HG02798 (cell line): ENCODE measurements at regions not wholly inside any gene's neighbourhood (a gene's known extent, or its start where the extent isn't known, plus 50 kb on each side); places are given as distances from the start of the nearest gene placed in this dataset.
A peak's percentile ranks its signal among the peaks of the same experiment; 100 is the strongest.

Experiments used
- ATAC-seq: cut with Tn5 transposase; IDR thresholded peaks from one replicate; pipeline ENCODE4 v1.9.1; 2021; ENCODE audit warnings: mild to moderate bottlenecking; ENCODE audit not compliant: unreplicated experiment, poor library complexity

- no peak for ATAC-seq
These were observed 335.5 kb upstream of the CBLB start for GRCh38 chr3:106204160-106204868.

- ATAC-seq = peak; percentile 77
These were observed 337.3 kb upstream of the CBLB start for GRCh38 chr3:106206146-106206545.

DNA sequence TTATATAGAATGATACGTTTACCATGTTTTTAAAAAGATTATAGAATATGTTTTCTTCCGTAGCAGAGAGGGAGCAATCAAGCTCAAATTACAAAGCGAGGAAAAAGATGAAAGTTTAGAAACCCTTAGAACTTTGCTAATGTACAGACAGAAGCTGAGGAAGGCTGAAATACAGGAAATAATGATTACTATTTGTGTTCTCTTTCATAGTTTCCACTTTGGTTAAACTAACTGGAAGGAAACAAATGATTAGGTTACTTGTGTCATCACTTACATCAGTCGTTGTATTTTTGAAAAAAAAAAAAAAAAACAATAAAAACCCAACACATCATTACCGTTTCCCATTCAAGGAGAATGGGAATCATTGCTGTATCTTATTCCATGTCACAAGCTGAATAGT, 337.8 kb upstream of the CBLB start:
- ATAC-seq = no peak

- no peak for ATAC-seq
These were observed 339.4 kb upstream of the CBLB start for GRCh38 chr3:106208251-106208650.

- no peak for ATAC-seq
These were observed 340.2 kb upstream of the CBLB start for GRCh38 chr3:106208967-106209366.

DNA sequence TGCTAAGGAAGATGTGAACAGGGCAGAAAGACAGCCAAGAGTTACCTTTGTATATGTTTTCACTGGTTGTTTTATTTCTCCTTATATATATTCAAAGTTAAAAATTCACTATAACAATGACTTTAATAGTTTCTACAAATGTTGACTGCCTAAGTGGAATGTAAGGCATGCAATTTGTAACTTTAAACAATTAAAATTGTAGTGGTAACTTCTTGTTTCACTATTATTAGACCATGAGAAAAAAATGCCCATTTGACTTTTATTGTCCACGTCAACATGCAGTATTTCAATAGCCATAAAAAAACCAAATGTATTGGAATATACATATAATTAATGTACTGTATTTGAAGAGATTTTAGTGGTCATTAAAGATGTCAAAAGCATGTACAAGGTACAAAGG, 340.7 kb upstream of the CBLB start:
- ATAC-seq = no peak

DNA sequence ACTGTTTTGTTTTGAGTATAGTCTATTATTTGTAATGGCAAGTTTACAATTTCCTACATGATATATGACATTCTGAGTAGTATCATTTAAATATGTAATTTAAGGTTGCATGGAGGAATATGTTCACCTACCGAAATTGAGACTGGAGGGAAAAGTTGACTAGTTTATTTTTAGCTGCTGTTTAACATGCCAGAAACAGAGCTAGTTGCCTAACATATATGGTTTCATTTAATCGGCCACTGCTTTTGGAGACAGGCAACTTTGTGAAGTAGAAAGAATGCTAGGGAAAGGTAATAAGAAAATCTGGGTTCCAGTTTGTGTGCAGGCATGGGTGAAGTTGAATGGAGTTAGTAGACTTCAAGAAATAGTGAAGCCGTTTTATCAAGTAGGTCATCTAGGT, 342.1 kb upstream of the CBLB start:
- no peak for ATAC-seq

GRCh38 chr3:106212665-106213222, 343.9 kb upstream of the CBLB start:
- no peak for ATAC-seq

DNA sequence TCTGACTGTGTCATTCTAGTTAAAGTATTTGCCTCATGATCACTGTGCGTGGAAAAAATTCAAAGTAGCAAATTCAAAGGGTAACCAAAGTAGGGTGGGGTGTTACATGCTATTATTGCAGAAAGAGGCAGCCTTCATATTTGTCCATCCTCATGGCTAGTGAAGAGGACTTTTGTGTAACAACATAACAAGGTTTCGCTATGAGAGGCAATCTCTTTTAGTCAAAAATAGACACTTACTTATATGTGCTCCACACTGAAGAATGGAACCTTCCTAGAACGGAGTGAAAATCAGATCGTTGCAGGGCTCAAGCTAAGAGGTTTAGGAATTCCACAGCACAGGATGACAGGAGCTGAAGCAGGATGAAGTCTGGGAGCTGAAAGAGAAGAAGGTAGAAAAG, 345.1 kb upstream of the CBLB start:
- ATAC-seq = no peak

DNA sequence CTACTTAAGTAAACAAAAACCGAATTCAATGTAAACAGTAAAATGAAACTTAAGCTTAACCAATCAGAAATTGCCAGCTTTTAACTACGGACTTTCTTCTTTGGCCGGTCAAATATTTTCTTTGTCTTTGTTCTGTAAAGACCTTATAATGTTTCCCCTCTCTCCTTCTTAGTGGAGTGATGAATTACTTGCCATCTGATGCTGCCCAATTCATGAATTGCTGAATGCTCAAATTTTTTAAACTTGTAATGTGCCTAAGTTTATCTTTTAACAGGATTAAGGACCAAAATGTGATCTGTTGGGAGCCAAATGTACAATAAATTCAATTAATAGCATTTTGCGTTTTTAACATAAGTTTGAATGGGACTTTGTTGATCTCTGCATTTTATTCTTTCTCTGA, 345.8 kb upstream of the CBLB start:
- ATAC-seq = no peak

- no peak for ATAC-seq
These were observed 346.2 kb upstream of the CBLB start for GRCh38 chr3:106215047-106215446.

DNA sequence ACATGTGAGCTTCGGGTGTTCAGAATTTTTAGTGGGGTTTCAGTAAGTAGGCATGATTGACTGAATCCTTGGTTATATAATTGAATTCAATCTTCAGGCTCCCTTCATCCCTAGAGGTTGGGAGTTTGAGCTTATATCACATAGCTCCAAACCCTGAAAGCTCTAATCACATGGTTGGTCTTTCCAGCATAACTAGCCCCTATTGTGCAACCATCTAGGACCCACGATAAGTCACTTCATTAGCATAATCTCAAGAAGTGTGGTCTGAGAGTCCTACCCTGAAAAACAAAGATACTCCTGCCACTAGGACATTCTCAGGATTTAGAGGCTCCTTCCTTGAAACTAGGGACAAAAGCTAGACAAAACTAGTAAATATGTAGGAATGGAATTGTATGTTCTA, 348.9 kb upstream of the CBLB start:
- no peak for ATAC-seq

DNA sequence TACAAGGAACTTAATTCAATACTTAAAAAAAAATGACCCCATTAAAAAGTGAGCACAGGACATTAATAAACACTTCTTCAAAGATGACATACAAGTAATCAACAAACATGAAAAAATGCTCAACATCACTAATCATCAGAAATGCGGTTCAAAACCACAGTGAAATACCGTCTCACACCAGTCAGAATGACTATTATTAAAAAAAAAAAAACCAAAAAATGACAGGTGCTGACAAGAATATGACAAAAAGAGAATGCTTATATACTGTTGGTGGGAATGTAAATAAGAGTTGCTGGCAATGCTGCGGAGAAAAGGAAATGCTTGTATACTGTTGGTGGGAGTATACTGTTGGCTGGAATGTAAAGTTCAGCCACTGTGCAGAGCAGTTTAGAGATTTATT, 358.3 kb upstream of the CBLB start:
- ATAC-seq = no peak

DNA sequence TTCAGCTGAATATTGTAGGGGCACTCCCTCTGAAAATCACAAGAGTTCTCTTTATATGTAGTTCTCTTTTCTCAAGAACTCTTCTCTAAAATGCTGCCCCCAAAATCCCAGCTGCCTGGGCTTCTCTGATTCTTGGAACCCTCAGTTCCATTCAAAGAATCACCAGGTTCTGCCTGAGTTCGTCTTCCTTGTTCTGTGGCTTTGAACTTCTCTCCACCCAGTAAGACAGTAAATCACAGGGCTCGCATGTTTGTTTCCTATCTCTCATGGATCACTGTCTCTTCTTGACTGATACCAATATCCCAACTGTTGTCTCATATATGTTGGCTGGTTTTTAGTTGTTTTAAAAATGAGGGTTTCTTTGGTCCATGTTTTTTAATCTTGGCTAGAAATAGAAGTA, 359.5 kb upstream of the CBLB start:
- ATAC-seq = no peak

DNA sequence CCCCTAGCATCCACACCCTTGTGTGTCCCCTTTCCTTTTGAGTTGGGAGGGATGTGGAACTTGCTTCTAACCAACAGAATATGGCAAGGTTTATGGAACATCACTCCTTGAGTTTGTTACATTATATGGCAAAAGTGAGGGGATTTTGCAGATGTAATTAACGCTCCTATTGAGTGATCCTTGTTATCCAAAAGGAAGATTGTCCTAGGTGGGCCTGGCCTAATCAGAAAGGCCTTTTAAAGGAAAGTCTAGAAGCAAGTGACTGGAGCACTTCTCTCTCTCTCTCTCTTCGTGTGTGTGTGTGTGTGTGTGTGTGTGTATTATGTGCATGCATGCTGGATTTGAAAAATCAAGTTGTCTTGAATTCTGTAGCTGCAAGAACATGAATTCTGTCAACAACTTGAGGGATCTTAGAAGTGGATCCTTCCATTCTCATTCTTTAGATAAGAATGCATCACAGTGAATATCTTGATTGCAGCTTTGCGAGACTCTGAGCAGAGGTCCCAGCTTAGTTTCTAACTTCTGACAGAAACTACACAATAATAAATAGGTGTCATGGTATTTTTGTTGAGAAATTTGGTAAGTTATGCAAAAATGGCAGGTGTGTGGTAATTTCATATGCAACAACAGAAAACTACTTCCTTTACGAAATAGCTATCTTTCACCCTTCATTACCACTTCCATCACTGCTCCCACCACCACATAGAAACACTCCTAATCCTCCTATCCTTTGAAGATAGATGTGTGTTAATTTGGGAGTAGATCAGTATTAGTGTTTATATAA, 360.9 kb upstream of the CBLB start:
- ATAC-seq = no peak

DNA sequence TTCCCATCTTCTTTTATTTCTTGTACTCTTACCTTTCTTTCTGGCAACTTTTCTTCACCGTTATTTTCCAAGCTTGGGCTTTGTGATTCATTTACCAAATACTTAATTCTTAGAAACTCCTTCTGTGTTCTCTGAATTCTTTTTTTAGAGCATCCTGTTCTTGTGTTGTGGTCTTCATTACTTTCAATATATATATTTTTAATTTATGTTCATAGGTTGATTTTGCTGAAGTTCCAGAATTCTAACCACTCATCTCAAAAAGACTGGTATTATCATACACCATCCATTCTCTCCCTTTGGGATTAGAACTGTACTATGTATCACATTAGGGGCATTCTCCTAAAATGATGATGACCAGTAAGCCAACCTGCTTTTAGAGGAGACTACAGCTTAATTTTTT, 362.3 kb upstream of the CBLB start:
- ATAC-seq = no peak

DNA sequence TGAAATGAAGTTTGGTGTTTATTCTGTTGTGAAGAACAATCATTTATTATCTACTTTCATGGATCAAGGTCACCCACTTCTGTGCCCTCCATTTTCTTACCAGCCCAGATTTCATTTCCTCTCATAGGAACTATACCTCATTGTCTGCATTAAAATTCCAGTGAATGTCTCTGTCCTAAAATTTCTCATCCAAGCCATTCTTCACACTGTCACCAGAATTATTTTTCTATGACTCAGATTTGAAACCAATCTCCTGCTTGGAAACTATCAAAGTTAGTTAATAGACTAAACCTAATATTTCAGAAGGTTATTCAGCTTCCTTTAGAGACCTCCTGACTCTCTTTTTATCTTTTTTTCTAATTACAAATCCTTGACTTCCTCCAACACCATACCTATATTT, 364.1 kb upstream of the CBLB start:
- no peak for ATAC-seq

GRCh38 chr3:106239195-106239697, 370.4 kb upstream of the CBLB start:
- no peak for ATAC-seq

DNA sequence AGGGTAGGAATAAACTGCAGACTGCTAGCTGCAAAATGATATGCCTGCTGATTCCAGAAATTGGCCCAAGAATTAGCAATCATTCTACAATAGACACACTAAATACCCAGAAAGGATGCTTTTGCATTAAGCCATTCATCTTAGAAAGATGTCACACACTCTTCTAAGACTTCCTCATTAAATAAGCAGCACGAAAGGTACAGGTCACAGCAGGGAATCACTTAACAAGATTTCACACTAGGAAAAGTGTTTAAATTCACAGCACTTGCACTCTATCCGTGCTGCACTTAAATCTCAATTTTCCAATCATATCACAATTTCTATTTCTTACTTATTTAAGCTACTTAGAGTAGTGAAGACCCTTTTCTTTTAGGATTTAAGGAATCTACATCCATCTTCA, 372.8 kb upstream of the CBLB start:
- no peak for ATAC-seq

DNA sequence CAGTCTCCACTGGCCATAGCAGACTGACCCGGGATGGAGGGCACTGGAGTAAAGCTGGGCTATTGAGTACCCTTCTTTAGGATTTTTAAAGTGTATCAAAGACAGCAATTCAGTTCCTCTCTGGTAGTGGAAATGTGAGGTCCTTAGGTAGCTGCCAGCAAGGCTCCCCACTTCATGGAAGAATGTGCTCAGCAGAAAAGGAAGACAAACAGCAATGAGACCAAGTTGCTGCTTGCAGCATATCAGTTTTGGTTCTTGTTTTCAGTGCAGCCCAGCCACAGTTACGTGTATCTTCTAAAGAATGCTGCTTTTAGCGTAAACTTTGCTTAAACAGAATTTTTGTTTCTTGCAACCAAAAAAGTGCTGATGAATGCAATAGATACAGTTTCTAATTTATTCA, 374.0 kb upstream of the CBLB start:
- ATAC-seq = peak; percentile 72

GRCh38 chr3:106245400-106245799, 376.6 kb upstream of the CBLB start:
- ATAC-seq = no peak
